Parathyroid adenoma (tissue), 2 donors: ENCODE measurements at regions not wholly inside any gene's neighbourhood (a gene's known extent, or its start where the extent isn't known, plus 50 kb on each side); places are given as distances from the start of the nearest gene placed in this dataset.

ENCODE experiments used
- H2AFZ ChIP-seq: fragments of 300-600 bp; sonication (generic); one replicate; pipeline ENCODE4 v1.7.0; 2017; ENCODE audit warnings: antibody characterized with exemption, mild to moderate bottlenecking
- H3K27ac ChIP-seq: fragments of 300-600 bp; sonication (generic); one replicate; pipeline ENCODE4 v1.7.0; 2017
- H3K27me3 ChIP-seq: fragments of 300-600 bp; sonication (generic); one replicate; pipeline ENCODE4 v1.7.0; 2017; ENCODE audit warnings: low read length; ENCODE audit not compliant: control insufficient read depth, insufficient read depth
- H3K36me3 ChIP-seq: fragments of 300-600 bp; sonication (generic); one replicate; pipeline ENCODE4 v1.7.0; 2017; ENCODE audit warnings: low read length; ENCODE audit not compliant: control insufficient read depth, insufficient read depth
- H3K4me1 ChIP-seq: fragments of 300-600 bp; sonication (generic); one replicate; pipeline ENCODE4 v1.7.0; 2017; ENCODE audit warnings: control low read depth
- H3K4me2 ChIP-seq: fragments of 300-600 bp; sonication (generic); one replicate; pipeline ENCODE4 v1.7.0; 2017; ENCODE audit warnings: low read length
- H3K4me3 ChIP-seq: fragments of 300-600 bp; sonication (generic); one replicate; pipeline ENCODE4 v1.7.0; 2017; ENCODE audit warnings: low read depth, low read length
- H3K79me2 ChIP-seq: fragments of 300-600 bp; sonication (generic); one replicate; pipeline ENCODE4 v1.7.0; 2017; ENCODE audit warnings: control low read depth
- H3K9ac ChIP-seq: fragments of 300-600 bp; sonication (generic); one replicate; pipeline ENCODE4 v1.7.0; 2017; ENCODE audit warnings: mild to moderate bottlenecking
- H3K9me3 ChIP-seq: fragments of 300-600 bp; sonication (generic); one replicate; pipeline ENCODE4 v1.7.0; 2017; ENCODE audit warnings: low read length; ENCODE audit not compliant: control insufficient read depth
- TF ChIP-seq, protein P1 (sequence below): fragments of 300-600 bp; sonication (generic); IDR thresholded peaks from one replicate; pipeline ENCODE4 v1.7.0; 2017; ENCODE audit warnings: antibody characterized with exemption, mild to moderate bottlenecking
- donor health status: primary hyperparathyroidism.

DNA sequence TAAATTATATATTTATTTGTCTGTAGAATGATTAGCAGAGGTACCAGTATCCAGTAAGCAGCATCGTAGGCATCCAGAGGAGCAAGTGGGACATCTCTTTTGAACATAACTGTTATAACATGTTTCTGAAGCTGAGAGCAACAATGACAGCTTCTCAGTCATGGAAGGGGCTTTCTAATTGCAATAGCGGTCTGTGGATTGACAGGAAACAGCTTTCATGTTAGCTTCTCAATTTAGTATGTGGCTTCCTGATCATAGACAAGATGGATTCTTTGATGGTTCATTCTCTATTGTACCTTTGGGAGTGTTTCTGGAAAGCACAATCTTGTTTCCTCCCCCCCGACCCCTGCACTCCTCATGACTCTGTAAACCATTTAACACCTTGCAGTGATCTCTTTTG is 434.6 kb upstream of the GNPDA2 start:
- H3K27me3 ChIP-seq: no peaks in the 10 kb centered on the region
- H3K4me1 ChIP-seq: no peaks in the 10 kb centered on the region
- no peak overlapping the region for H3K9ac ChIP-seq
- H3K4me2 ChIP-seq: no peak overlapping the region
- H3K79me2 ChIP-seq: no peaks in the 10 kb centered on the region
- H3K4me3 ChIP-seq: no peak overlapping the region
- no peak overlapping the region for H2AFZ ChIP-seq
- TF ChIP-seq, protein P1, sequence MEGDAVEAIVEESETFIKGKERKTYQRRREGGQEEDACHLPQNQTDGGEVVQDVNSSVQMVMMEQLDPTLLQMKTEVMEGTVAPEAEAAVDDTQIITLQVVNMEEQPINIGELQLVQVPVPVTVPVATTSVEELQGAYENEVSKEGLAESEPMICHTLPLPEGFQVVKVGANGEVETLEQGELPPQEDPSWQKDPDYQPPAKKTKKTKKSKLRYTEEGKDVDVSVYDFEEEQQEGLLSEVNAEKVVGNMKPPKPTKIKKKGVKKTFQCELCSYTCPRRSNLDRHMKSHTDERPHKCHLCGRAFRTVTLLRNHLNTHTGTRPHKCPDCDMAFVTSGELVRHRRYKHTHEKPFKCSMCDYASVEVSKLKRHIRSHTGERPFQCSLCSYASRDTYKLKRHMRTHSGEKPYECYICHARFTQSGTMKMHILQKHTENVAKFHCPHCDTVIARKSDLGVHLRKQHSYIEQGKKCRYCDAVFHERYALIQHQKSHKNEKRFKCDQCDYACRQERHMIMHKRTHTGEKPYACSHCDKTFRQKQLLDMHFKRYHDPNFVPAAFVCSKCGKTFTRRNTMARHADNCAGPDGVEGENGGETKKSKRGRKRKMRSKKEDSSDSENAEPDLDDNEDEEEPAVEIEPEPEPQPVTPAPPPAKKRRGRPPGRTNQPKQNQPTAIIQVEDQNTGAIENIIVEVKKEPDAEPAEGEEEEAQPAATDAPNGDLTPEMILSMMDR: no peak
- no peaks in the 10 kb centered on the region for H3K9me3 ChIP-seq
- H3K27ac ChIP-seq: no peak overlapping the region
- no peaks in the 10 kb centered on the region for H3K36me3 ChIP-seq

DNA sequence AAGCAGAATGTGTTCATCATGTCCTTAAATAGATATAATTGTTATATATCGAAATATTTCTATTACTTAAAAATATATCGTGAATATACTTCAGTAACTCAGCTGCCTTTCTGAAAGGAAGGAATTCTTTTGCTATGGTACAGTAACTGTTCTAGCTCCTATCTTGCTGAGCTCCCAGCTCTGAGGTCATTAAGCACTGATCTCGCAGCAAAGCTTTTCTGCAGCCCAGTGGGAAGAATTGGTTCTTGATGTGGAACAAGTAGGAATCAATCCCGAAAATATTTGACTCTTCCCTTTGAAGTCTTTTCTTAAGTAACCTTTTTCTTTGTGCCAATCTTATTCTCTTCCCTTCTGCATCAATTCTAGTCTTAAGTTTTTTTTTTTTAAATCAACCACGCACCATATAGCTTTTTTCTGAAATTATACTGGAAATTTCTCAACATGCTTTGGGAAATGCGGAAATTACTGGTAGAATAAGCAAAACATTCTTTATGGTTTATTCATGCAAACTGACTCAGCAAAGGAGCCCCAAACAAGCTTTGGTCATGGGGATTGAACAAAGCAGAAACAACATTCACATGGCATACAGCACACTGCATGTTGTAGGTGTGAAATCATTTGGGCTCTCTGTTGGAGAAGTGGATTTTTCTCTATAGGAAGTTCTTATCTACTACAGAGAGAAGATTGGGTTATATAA is 428.9 kb upstream of the GNPDA2 start:
- Histone ChIP-seq H3K4me2 (no peak overlapping the region), H3K27ac (no peak overlapping the region), H3K9me3 (no peaks in the 10 kb centered on the region), H3K36me3 (no peaks in the 10 kb centered on the region), H2AFZ (no peak overlapping the region), H3K4me1 (no peaks in the 10 kb centered on the region), H3K79me2 (no peaks in the 10 kb centered on the region), H3K27me3 (no peaks in the 10 kb centered on the region), H3K9ac (no peak overlapping the region), H3K4me3 (no peak overlapping the region)
- TF ChIP-seq, protein P1: no peak

DNA sequence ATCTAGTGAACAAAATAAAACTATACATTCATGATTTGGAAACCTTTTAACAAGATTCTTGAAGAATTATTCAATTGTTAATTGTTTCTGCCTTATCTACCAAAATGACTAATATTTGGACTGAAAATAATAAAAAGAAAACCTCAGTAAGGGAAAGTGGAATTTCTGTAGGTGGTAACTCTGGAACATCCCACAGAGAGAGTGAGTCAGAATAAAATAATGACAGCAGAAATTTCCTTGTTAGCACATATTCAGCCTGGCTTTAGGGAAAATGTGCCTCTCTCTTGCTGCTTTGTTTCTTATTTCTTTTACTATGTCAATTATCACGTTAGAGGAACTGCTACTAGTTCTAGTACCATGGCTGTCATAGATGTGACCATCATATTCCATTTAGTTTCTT is 421.5 kb upstream of the GNPDA2 start:
- Histone ChIP-seq H3K79me2 (no peaks in the 10 kb centered on the region), H3K4me2 (no peak overlapping the region), H3K27ac (no peak overlapping the region), H2AFZ (no peak overlapping the region), H3K9ac (no peak overlapping the region), H3K4me3 (no peak overlapping the region), H3K36me3 (no peaks in the 10 kb centered on the region), H3K27me3 (no peaks in the 10 kb centered on the region), H3K9me3 (no peaks in the 10 kb centered on the region), H3K4me1 (no peaks in the 10 kb centered on the region)
- TF ChIP-seq, protein P1: no peak

DNA sequence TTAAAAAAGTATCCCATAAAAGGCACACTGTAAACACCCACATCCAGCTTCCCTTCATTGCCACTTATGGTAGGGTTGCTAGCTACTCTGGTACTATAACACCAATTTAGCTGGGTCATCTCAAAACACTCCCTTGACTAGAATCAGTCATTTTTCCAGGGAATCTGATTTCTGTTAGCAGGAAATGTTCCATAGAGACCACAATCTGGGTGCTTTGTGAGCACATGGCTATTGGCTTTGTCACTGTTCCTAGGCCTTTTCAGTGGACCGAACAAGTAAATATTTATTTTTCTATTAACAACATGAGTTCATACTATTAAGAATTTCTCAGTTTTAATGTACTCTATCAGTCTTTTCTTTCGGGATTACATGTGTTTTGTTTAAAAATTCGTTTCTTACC is 404.7 kb upstream of the GNPDA2 start:
- no peaks in the 10 kb centered on the region for H3K27me3 ChIP-seq
- no peaks in the 10 kb centered on the region for H3K4me1 ChIP-seq
- no peak overlapping the region for H3K27ac ChIP-seq
- no peak overlapping the region for H3K9ac ChIP-seq
- no peaks in the 10 kb centered on the region for H3K79me2 ChIP-seq
- no peaks in the 10 kb centered on the region for H3K36me3 ChIP-seq
- H2AFZ ChIP-seq: no peak overlapping the region
- TF ChIP-seq, protein P1: no peak
- H3K4me3 ChIP-seq: no peak overlapping the region
- no peak overlapping the region for H3K4me2 ChIP-seq
- no peaks in the 10 kb centered on the region for H3K9me3 ChIP-seq

DNA sequence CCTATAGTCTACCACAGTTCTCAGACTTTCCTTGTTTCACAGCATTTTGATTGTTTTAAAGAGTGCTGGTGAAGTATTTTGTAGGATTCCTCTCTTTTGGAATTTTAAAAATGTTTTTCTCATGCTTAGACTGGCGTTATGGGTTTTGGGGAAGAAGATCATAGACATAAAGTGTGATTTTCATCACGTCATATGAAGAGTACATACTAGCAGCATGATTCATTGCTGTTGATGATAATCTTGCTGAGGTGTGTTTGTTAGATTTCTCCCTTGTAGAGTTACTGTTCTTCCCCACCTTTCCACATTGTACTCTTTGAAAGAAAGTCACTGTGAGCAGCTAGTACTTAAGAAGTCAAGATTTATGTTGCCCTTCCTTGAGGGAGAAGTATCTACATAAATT is 396.1 kb upstream of the GNPDA2 start:
- H3K27me3 ChIP-seq: no peaks in the 10 kb centered on the region
- no peak overlapping the region for H2AFZ ChIP-seq
- no peaks in the 10 kb centered on the region for H3K79me2 ChIP-seq
- H3K4me1 ChIP-seq: no peaks in the 10 kb centered on the region
- TF ChIP-seq, protein P1: no peak
- no peak overlapping the region for H3K4me3 ChIP-seq
- H3K9ac ChIP-seq: no peak overlapping the region
- H3K27ac ChIP-seq: no peak overlapping the region
- H3K9me3 ChIP-seq: no peaks in the 10 kb centered on the region
- H3K36me3 ChIP-seq: no peaks in the 10 kb centered on the region
- H3K4me2 ChIP-seq: no peak overlapping the region
